GM12874 (cell line): ENCODE measurements at regions not wholly inside any gene's neighbourhood (a gene's known extent, or its start where the extent isn't known, plus 50 kb on each side); places are given as distances from the start of the nearest gene placed in this dataset.

ENCODE experiments used
- TF ChIP-seq, protein P1 (sequence below): IDR thresholded peaks from 2 replicates; pipeline ENCODE4 v1.5.1; 2011; ENCODE audit warnings: low read depth, mild to moderate bottlenecking, control low read depth, low read length, moderate library complexity; ENCODE audit not compliant: insufficient read depth

DNA sequence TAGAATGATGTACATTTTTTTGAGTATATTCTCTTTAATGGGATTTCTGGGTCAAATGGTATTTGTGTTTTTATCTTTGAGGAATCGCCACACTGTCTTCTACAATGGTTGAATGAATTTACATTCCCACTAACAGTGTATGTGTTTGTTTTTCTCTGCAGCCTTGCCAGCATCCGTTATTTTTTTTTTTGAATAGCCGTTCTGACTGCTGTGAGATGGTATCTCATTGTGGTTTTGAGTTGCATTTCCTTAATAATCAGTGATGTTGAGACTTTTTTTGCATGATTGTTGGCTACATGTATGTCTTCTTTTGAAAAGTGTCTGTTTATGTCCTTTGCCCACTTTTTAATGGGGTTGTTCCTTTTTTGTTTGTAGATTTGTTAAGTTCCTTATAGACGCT, 172.7 kb upstream of the CDH8 start:
- TF ChIP-seq, protein P1, sequence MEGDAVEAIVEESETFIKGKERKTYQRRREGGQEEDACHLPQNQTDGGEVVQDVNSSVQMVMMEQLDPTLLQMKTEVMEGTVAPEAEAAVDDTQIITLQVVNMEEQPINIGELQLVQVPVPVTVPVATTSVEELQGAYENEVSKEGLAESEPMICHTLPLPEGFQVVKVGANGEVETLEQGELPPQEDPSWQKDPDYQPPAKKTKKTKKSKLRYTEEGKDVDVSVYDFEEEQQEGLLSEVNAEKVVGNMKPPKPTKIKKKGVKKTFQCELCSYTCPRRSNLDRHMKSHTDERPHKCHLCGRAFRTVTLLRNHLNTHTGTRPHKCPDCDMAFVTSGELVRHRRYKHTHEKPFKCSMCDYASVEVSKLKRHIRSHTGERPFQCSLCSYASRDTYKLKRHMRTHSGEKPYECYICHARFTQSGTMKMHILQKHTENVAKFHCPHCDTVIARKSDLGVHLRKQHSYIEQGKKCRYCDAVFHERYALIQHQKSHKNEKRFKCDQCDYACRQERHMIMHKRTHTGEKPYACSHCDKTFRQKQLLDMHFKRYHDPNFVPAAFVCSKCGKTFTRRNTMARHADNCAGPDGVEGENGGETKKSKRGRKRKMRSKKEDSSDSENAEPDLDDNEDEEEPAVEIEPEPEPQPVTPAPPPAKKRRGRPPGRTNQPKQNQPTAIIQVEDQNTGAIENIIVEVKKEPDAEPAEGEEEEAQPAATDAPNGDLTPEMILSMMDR: no peak

DNA sequence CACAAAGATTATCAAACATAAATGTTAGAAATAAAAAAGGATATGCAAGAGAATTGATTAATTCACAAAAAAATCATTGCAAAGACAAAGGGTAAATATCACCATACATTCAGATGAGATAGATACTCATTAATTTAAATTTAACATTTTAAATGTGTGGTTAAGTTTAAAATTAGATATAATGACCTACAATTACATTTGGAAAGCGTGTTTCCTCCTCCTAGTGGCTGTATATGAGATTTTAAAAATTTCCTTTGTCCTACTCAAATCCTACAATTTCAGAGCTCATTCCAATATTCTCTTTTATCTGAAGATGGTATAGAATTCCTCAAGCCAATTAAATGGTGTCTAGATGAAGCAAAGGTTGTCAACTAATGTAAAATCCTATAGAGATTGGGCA, 169.2 kb upstream of the CDH8 start:
- TF ChIP-seq, protein P1: no peak

- TF ChIP-seq, protein P1: no peak
These were observed 165.7 kb upstream of the CDH8 start for GRCh38 chr16:62201911-62202310.

DNA sequence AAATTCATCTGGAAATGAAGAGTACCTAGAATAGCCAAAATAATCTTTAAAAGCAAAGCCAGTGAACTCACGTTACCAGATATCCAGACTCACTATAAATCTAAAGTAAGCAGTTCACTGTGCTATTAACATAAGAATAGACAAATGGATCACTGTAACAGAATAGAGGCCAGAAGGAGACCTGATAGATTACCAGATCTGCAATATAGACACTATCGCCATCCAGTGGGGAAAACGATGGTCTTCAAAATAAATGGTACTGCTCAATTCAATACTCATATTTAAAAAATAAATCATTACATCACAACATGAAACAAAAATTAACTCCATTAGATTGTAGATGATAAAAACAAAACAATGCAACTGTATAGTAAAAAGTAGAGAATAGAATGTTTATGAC, 158.6 kb upstream of the CDH8 start:
- TF ChIP-seq, protein P1: no peak

GRCh38 chr16:62190426-62190825, 154.2 kb upstream of the CDH8 start:
- TF ChIP-seq, protein P1: 0 out of 2 replicates have a peak, but pooled peaks have one; percentile 27

DNA sequence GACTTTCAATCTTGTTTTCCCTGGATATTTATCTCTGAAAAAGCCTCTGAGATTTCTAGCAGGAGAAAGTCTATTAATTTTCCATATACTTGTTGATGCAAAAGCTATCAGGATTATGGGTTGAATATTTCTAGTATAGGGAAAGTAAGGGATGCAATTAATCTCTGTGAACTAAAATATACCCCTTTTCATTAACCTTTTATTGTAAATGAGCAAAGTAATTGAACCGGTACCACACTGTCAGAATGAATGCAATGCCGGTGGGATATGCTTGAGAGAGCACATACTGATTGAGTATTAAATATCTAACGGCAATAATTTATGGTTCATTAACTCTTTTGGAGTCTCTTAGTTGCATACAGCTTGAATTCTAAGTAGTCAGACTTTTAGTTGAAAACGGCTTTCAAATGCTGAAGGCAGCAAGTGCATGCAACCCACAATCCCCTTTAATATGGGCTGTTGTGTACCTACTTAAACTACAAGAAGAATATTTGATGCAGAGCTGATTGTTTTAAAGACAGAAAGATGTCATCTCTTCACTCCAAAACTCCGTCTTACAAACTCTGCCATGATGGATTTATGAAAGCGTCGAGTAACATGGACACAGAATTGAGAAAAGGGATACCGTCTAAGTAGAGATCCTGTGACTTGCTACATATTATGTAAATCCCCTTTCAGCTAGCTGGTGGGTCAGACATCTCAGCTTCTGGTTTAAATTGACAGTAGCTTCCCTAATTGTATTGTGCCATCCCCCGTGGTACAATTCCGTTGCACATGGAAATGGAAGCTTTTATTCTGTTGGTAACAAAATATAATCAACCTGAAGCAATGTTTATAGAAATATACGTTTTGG, 141.3 kb upstream of the CDH8 start:
- TF ChIP-seq, protein P1: no peak

DNA sequence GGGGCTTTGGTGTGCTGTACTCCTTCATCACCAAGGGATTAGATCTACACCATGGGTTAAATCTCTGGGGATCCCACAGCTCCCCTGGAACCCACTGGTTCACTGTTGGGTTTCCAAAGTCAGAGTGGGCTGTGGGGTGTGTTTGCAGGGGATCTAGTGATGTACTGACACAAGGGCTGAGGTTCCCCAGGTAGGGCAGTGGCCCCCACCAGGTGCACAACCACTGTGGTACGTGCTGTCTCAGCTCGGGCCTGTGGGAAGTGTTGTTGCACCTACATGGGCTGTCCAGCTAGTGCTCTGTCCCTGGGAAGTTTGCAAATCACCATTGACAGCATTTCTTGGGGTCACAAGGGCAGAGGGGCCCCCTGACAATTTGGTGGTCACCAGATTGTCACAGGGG, 134.4 kb upstream of the CDH8 start:
- TF ChIP-seq, protein P1: no peak
